Neutrophil (primary cell): ENCODE measurements at regions not wholly inside any gene's neighbourhood (a gene's known extent, or its start where the extent isn't known, plus 50 kb on each side); places are given as distances from the start of the nearest gene placed in this dataset.
"Not testable (repeated sequence)": the region's sequence is repeated elsewhere in the genome, so short reads cannot be mapped to it uniquely, and the experiment has no call there.

Source experiments
- H3K27ac ChIP-seq: fragments of 200-600 bp; sonication (generic); 2 replicates; pipeline ENCODE4 v1.5.1; 2016; ENCODE audit warnings: mild to moderate bottlenecking, moderate library complexity
- H3K27me3 ChIP-seq: fragments of 200-600 bp; sonication (generic); 2 replicates; pipeline ENCODE4 v1.6.0; 2016; ENCODE audit warnings: mild to moderate bottlenecking
- H3K36me3 ChIP-seq: fragments of 200-600 bp; sonication (generic); 2 replicates; pipeline ENCODE4 v1.5.1; 2017
- H3K4me1 ChIP-seq, 2 experiments: fragments of 200-600 bp in 1 of 2; sonication (generic) in 1 of 2; 1 replicate in 1 of 2; 2 replicates in 1 of 2; pipeline versions ENCODE4 v1.5.1 to v1.6.1; 2013 to 2016; ENCODE audit warnings: low read depth in 1 of 2, low read length in 1 of 2, mild to moderate bottlenecking in 1 of 2, moderate library complexity in 1 of 2; ENCODE audit not compliant: control insufficient read depth in 1 of 2, insufficient read depth in 1 of 2
- H3K4me3 ChIP-seq, 2 experiments: fragments of 200-600 bp in 1 of 2; sonication (generic) in 1 of 2; 1 replicate in 1 of 2; 2 replicates in 1 of 2; pipeline ENCODE4 v1.5.1; 2013 to 2016; ENCODE audit warnings: low read depth in 1 of 2, low read length in 1 of 2, mild to moderate bottlenecking in 1 of 2, moderate library complexity in 1 of 2
- H3K9me3 ChIP-seq: fragments of 200-600 bp; sonication (generic); 2 replicates; pipeline ENCODE4 v1.5.1; 2016
- CTCF ChIP-seq: fragments of 200-600 bp; sonication (generic); IDR thresholded peaks from 2 replicates; pipeline ENCODE4 v1.5.1; 2016; ENCODE audit warnings: antibody characterized with exemption

GRCh38 chr13:109983447-109983846 is 197.1 kb upstream of the IRS2 start:
- no peak overlapping the region for H3K27ac ChIP-seq

GRCh38 chr13:109981000-109981399 is 194.6 kb upstream of the IRS2 start:
- no peaks in the 10 kb centered on the region for H3K9me3 ChIP-seq
- H3K4me3 ChIP-seq: no peak overlapping the region
- H3K27me3 ChIP-seq: peaks cover 3% of the 10 kb centered on the region
- H3K36me3 ChIP-seq: no peaks in the 10 kb centered on the region
- no peak for TF ChIP-seq CTCF
- H3K27ac ChIP-seq: no peak overlapping the region
- H3K4me1 ChIP-seq: no peaks in the 10 kb centered on the region

More at GRCh38 chr13:109983447-109983846, 197.1 kb upstream of the IRS2 start:
- H3K9me3 ChIP-seq: no peaks in the 10 kb centered on the region
- H3K4me3 ChIP-seq: no peak overlapping the region
- TF ChIP-seq CTCF: no peak
- no peaks in the 10 kb centered on the region for H3K36me3 ChIP-seq
- no peaks in the 10 kb centered on the region for H3K4me1 ChIP-seq
- no peaks in the 10 kb centered on the region for H3K27me3 ChIP-seq

GRCh38 chr13:109979676-109980075 is 193.3 kb upstream of the IRS2 start:
- not testable (repeated sequence) for H3K27ac ChIP-seq, H3K4me3 ChIP-seq

GRCh38 chr13:109979228-109979627 is 192.8 kb upstream of the IRS2 start:
- H3K27ac ChIP-seq: no peak overlapping the region
- no peaks in the 10 kb centered on the region for H3K4me1 ChIP-seq
- H3K9me3 ChIP-seq: no peaks in the 10 kb centered on the region
- no peaks in the 10 kb centered on the region for H3K36me3 ChIP-seq
- no peak overlapping the region for H3K4me3 ChIP-seq
- peaks cover 12% of the 10 kb centered on the region for H3K27me3 ChIP-seq
- no peak for TF ChIP-seq CTCF

More at GRCh38 chr13:109979676-109980075, 193.3 kb upstream of the IRS2 start:
- not testable (repeated sequence) for H3K36me3 ChIP-seq, H3K4me1 ChIP-seq, H3K9me3 ChIP-seq
- H3K27me3 ChIP-seq: peaks cover 12% of the 10 kb centered on the region

- H3K27me3 ChIP-seq: peaks cover 12% of the 10 kb centered on the region
- H3K27ac ChIP-seq: no peak overlapping the region
- H3K4me3 ChIP-seq: no peak overlapping the region
- H3K9me3 ChIP-seq: no peaks in the 10 kb centered on the region
- no peaks in the 10 kb centered on the region for H3K4me1 ChIP-seq
- no peak for TF ChIP-seq CTCF
- no peaks in the 10 kb centered on the region for H3K36me3 ChIP-seq
Measured at GRCh38 chr13:109977212-109977968, 191.0 kb upstream of the IRS2 start.

- TF ChIP-seq CTCF: no peak
- no peaks in the 10 kb centered on the region for H3K9me3 ChIP-seq
- H3K27me3 ChIP-seq: peaks cover 12% of the 10 kb centered on the region
- H3K4me1 ChIP-seq: no peaks in the 10 kb centered on the region
- H3K4me3 ChIP-seq: no peak overlapping the region
- H3K27ac ChIP-seq: no peak overlapping the region
- H3K36me3 ChIP-seq: no peaks in the 10 kb centered on the region
Measured at GRCh38 chr13:109976206-109976997, 190.0 kb upstream of the IRS2 start.
